GM19324 (cell line): ENCODE measurements at regions not wholly inside any gene's neighbourhood (a gene's known extent, or its start where the extent isn't known, plus 50 kb on each side); places are given as distances from the start of the nearest gene placed in this dataset.
"Not testable (repeated sequence)": the region's sequence is repeated elsewhere in the genome, so short reads cannot be mapped to it uniquely, and the experiment has no call there.

Experiments
- ATAC-seq: cut with Tn5 transposase; IDR thresholded peaks from one replicate; pipeline ENCODE4 v1.9.1; 2021; ENCODE audit warnings: mild to moderate bottlenecking, moderate library complexity; ENCODE audit not compliant: unreplicated experiment, low FRiP score

DNA sequence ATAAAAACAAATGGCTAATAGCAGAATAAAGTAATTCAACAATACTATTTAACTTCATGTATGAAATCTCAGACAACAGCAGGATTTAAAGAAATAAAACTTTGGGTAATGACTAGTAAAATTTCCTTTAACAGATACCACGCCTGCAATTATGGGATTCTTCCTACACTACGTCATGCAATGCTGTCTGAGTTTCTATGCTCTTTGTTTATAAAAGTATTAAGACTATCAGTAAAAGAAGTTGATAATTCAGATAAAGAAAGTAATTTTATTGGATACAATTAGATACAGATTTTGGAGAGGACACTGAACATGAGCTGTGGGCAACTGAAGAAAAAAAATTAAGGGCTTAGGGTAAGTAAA lies 308.4 kb upstream of the LRFN5 start:
- no peak for ATAC-seq

GRCh38 chr14:41297576-41298327 lies 308.9 kb upstream of the LRFN5 start:
- ATAC-seq = no peak

DNA sequence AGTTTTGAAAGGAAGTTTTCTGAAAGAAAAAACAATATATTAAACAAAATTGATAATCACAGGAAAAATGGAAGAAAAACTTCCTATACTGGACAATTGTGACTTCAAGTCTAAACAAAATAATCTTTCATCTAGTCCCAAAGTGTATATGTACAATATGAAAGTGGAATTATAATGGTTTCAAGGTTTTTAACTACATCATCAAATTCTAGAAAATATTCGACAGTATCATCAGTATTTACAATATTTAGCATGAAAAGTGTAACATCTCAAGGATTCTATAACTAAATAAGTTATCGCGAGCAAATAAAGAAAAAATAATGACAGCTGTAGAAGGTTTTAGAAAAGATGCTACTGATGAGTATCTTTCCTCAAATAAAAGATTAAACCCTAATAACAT lies 310.9 kb upstream of the LRFN5 start:
- ATAC-seq = no peak

DNA sequence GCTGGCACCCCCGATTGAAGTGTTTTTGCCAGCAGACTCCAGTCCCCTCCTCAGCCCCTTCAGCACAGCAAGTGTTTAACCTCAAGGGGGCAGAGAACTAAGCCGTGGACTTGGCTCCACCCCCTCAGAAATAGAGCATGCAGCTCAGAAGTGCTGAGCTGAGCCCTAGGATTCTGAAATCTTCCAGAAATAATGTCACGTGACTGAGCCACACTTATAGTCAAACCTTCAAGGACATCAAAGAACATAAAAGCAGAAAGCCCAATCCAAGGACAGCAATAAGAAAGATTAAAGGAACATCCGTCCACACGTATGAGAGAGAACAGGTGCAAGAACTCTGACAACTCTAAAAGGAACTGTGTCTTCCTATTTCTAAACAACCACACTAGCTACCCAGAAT lies 317.7 kb upstream of the LRFN5 start:
- no peak for ATAC-seq

DNA sequence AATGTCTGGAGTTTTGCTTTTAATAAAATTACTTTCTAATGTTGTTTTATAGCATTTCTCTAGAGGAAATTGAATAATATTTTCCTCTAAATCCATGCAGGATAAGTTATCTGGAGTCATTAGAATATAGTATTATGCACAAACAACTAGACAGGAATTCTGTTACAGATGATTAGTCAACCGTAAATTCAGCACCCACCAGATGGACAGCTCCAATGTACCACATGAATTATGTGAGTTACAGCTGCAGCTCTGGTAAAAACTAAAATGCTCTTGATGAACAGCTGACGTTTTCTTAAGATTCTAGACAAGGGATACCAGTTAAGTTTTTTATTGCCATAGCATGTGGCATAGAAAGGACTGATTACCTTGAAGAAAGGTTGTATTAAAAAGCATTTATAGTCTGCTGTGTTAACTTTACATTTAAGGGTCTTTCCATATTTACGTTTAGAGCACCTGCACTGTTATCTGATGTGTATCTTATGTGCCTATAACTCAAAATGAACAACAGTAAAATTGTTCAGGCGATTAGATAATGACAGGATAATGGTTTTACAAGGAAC lies 321.4 kb upstream of the LRFN5 start:
- ATAC-seq = no peak

DNA sequence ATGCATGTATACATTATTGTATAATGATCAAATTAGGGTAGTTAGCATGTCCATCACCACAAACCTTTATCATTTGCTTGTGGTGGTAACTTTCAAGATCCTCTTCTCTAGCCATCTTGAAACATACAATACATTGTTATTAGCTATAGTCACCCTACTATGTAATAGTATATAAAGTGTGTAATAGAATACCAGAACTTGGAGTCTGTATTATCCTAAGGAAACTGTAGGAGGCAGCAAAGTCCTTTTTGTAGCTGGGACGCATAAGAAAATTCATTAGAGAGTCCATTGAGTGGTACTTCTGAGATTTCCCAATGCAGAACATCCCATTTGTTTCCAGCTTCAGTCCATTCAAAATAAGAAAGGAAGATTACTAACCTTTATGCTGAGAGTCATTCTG lies 325.9 kb upstream of the LRFN5 start:
- ATAC-seq = no peak

DNA sequence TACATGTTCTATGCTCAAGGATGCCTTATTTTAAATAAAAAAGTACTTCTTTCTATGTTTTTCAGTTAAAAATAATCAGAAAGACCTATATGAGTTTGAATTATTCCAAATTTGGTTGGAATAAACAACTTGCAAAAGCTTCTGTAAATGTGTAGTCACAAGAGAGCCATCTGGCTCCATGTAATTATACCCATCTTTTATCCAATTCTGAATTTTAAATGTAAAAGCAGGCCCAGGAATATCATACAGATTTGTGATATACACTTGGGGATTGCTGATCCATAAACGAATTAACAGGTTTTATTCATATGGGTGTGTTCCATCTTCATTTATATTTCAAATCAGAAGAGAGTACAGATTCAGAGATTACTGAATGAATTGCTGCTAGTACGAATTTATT lies 329.2 kb upstream of the LRFN5 start:
- no peak for ATAC-seq

- no peak for ATAC-seq
These were observed 349.2 kb upstream of the LRFN5 start for GRCh38 chr14:41257476-41257875.

- ATAC-seq = no peak
These were observed 371.2 kb upstream of the LRFN5 start for GRCh38 chr14:41235466-41235865.

- no peak for ATAC-seq
These were observed 376.0 kb upstream of the LRFN5 start for GRCh38 chr14:41230683-41231082.

DNA sequence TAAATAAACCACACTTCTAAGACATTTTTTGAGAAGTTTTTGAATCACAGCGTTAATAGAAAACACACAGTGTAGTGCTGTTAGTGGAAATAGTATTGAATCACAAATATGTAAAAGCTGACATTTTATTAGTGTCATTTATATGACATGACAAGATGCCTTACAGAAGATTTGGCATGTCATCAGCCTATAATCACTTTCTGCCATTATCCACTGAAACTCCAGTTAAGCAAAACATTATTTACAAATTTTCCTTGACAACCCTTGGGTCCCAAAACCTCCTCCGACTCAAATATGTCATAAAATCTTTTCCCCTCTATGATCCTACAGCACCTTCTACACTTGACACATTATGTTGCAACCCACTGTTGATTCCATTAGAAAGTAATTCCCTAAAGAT lies 376.9 kb upstream of the LRFN5 start:
- no peak for ATAC-seq

DNA sequence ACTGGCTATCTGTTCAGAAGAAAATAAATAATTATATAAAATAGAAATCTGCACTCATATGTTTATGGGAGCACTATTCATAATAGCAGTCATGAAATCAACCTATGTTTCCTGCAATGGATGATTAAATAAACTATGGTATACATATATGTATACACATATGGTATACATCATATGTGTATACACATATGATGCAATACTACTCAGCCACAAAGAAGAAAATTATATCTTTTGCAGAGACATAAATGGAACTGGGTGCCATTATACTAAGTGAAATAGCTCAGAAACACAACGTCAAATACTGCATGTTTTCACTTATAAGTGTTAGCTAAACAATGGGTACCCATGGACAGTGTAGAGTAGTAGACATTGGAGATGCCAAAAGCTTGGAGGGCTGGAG lies 381.2 kb upstream of the LRFN5 start:
- no peak for ATAC-seq

DNA sequence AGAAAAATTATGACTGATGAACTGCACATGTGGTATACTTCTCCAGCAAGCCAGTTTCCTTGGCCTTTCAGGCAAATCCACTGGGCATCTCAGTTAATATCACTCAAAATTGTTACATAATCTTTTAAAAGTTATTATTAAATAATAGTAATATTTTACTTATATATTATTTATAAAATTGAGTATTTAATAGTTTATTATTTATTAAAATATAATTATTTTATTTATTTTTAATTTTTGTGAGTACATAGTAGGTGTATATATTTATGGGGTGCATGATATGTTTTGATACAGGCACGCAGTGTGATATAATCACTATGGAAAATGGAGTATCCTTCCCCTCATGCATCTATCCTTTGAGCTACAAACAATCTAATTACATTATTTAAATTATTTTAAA lies 384.1 kb upstream of the LRFN5 start:
- no peak for ATAC-seq

GRCh38 chr14:41214978-41215377 lies 391.7 kb upstream of the LRFN5 start:
- not testable (repeated sequence) for ATAC-seq

DNA sequence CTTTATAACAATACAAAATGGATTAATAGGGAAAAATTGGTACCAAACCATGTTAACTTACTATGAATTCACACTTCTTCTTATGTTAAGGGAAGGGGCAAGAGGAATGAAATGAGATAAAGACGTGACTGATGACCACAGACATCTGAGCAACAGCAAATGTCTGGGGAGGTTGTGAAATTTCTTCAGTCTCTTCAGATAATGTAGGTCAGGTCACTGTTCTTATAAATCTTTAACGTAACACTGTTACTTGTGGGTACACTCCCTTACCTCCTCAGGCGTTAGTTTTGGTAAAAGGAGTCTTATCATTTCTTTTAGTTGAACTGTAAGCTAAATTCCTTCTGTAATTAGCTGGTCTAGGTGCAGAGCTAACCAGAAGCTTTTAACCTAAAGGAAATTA lies 405.0 kb upstream of the LRFN5 start:
- ATAC-seq = no peak

DNA sequence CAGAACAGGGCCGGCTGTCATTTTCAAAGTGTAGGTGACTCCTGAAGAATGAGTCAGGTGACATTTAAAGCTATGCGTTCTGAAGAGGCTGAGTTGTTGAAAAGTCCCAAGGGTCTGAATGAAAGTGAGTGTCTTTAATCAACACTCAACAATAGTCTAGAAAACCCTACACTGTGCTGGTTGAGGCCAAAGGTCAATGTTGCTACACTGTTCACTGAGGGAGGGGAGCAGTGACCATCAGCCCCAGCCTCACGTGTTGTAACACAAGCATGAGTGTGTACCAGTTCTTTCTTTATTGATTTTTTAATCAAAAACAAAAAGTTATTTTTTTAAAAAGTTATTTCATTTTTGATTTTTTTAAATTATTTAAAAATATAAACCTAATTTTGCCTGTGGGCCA lies 418.8 kb upstream of the LRFN5 start:
- ATAC-seq = no peak

GRCh38 chr14:41171045-41171444 lies 435.6 kb upstream of the LRFN5 start:
- no peak for ATAC-seq

DNA sequence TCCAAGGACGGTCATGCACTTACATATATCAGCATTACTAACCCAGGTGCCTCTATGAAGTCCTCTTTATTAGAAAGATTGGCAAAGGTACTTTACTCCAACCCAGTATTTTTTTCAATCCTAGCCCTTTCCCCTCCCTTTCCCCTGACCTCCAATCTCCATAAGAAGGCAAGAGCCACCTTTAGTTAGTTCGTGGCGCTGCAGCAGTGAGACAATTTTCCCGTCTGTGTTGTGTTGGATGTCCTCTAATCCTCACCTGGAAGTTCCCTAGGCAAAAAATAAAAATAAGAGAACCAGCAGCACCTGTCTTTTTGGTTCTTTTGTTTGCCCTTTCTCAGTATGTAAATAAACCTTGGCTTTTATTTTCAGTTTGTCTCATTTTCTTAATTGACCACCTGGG lies 439.6 kb upstream of the LRFN5 start:
- ATAC-seq = no peak

GRCh38 chr14:41154143-41154807 lies 452.4 kb upstream of the LRFN5 start:
- no peak for ATAC-seq

DNA sequence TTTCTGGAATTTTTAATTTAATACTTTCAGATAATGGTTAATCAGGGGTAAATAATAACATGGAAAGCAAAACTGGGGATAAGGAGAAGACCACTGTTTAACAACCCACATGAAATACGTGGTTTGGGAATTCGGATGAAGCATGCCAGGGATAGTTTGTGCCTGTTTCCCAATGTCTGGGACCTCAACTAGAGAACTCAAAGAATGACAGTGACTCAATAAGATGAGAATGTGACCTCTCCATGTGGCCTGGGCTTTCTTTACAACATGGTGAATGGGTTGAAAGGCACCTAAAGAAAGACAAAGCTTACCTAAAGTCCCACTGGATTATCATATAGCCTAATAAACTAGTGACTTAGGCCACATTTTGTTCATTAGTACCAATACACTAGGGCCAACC lies 460.3 kb upstream of the LRFN5 start:
- ATAC-seq = no peak

DNA sequence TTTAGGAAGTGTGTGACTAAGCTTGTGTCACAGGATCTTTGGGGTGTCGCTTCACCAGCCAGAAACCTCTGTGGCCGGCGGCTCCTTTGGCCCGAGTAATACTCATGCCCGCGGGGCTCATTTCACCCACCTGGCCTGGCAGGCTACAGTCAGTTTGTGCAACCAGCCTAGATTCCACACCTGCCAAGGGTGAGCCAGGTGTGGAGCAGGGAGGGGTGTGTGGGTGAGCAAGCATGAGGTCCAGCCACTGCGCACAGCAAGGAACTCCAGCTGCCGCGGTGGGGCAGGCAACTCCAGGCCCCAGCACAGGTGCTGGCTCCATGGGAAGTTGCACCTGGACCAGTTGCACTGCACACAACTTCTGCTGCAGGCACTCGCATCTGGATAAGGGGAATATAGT lies 462.3 kb upstream of the LRFN5 start:
- no peak for ATAC-seq

- no peak for ATAC-seq
These were observed 468.9 kb upstream of the LRFN5 start for GRCh38 chr14:41137741-41138140.
